HG03280 (cell line): ENCODE measurements at regions not wholly inside any gene's neighbourhood (a gene's known extent, or its start where the extent isn't known, plus 50 kb on each side); places are given as distances from the start of the nearest gene placed in this dataset.
"Not testable (repeated sequence)": the region's sequence is repeated elsewhere in the genome, so short reads cannot be mapped to it uniquely, and the experiment has no call there.

Source experiments
- ATAC-seq: cut with Tn5 transposase; IDR thresholded peaks from one replicate; pipeline ENCODE4 v1.9.1; 2021; ENCODE audit warnings: mild to moderate bottlenecking, moderate library complexity; ENCODE audit not compliant: unreplicated experiment

DNA sequence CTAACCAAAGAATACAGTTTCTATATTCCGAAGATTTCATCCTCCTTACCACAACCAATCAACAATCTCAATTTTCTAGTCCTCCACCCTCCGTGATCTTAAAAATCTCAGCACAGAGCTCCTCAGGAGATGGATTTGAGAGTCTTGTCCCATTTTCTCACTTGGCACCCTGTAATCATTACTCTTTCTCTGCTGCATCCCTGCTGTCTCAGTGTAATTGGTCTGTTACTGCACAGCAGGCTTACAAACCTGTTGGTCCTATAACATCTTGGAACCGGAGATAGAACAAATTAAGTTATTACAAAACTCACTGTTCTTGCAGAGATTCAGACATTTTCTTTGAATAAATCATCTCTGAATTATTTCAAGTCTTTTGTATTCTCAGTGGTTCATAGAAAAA lies 1227.2 kb downstream of the JRKL start:
- ATAC-seq: no peak

- no peak for ATAC-seq
These were observed 1230.2 kb downstream of the JRKL start for GRCh38 chr11:97620007-97620406.

- no peak for ATAC-seq
These were observed 1231.5 kb downstream of the JRKL start for GRCh38 chr11:97621282-97621681.

DNA sequence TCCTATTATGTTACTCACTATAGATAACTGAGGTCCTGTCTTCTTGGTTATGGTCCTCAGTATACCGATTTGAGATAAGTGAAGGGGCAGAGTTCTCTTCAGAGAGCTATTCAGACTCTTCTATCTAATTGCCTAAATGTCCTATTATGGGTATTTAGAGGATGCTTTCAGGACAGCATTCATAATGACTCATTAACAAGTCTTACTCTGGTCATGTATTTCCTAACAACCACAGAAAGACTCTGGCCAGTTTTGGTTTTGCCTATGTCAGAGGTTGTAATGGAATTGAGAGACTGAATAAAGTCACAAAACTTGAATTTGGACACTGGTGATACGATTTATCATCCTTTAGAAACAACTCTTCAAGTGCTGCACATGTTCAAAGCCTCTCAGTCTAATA lies 1233.0 kb downstream of the JRKL start:
- ATAC-seq: no peak

- ATAC-seq: not testable (repeated sequence)
These were observed 1246.9 kb downstream of the JRKL start for GRCh38 chr11:97636741-97637140.

DNA sequence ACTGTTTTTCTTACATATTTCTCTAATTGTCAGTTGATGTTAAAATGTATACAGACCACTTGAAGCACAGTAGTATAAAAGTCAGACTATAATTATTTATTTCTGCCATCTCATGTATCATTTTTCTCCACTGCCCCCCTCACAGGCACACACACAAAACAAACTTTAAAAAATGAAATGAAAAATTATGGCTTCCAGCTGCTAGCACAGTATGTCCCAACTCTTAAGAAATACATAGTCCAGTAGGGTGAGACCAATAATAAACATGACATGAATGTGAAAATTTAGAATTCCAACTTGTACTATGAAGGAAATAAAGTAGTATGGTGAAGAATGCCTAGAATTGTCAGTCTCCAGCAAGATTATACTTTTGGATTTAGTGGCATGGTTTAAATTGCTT lies 1247.9 kb downstream of the JRKL start:
- ATAC-seq: no peak

- no peak for ATAC-seq
These were observed 1248.9 kb downstream of the JRKL start for GRCh38 chr11:97638641-97639224.

DNA sequence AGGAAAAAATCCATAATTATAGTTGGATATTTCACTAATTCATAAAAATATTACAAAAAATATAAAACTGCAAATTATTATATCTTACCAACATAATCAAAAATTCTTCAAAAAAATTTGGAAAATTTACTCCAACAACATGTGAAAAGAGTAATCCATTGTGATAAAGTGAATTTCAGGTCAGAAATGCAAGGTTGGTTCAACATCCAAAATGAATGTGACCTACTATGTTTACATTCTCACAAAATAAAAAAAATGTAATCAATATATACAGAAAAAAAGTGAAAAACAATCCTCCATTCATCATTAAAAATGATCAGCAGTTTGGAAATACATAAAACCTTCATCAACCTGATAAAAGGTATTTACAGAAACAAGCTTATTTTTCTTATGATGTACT lies 1252.2 kb downstream of the JRKL start:
- ATAC-seq: no peak

- no peak for ATAC-seq
These were observed 1255.9 kb downstream of the JRKL start for GRCh38 chr11:97645736-97646135.

DNA sequence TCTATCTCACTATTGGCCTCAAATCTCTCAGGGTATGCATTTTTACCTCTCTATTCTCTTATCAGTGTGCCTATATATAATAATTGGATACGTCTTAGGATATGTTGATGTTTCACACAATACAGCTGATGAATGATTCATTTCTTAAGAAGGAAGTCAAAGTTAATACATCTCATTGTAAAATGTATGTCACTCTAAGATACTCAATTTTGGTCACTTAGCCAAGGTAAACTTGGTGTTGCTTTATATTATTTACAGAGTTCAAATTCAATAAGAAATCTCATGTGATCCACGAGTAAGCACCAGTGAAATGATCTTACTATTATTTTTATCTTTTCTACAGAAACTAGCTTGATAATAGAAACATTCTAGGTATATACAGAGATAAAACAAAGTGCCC lies 1266.5 kb downstream of the JRKL start:
- ATAC-seq: no peak

GRCh38 chr11:97657852-97658251 lies 1268.0 kb downstream of the JRKL start:
- ATAC-seq: no peak

DNA sequence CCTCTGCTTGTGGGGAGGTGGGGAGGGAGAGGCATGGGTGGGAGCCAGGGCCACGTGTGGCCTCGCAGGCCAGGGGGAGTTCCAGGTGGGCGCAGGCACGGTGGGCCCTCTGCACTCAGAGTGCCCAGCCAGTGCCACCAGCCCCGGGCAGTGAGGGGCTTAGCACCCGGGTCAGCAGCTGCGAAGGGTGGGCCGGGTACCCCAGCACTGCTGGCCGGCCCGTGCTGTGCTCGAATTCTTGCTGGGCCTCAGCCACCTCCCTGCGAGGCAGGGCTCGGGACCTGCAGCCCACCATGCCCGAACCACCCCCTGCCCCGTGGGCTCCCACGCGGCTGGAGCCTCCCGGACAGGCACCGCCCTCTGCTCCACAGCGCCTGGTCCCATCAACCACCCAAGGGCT lies 1277.2 kb downstream of the JRKL start:
- ATAC-seq: no peak

DNA sequence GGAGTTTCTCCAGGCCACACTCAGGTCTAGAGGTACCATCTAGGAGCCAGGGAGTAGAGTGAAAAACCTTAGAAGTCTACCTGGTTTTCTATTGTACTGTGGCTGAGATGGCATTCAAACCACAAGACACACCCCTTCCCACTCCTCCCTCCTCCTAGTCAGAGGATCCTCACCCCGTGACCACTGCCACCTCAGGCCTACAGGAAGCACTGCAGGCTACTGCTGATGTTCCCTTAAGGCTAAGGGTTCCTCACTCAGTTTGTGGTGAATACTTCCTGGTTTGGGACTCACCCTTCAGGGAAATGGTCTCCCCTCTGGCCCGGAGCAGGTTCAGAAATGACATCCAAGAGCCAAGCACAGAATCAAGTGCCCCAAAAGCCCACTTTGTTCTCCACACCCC lies 1293.9 kb downstream of the JRKL start:
- ATAC-seq: no peak

DNA sequence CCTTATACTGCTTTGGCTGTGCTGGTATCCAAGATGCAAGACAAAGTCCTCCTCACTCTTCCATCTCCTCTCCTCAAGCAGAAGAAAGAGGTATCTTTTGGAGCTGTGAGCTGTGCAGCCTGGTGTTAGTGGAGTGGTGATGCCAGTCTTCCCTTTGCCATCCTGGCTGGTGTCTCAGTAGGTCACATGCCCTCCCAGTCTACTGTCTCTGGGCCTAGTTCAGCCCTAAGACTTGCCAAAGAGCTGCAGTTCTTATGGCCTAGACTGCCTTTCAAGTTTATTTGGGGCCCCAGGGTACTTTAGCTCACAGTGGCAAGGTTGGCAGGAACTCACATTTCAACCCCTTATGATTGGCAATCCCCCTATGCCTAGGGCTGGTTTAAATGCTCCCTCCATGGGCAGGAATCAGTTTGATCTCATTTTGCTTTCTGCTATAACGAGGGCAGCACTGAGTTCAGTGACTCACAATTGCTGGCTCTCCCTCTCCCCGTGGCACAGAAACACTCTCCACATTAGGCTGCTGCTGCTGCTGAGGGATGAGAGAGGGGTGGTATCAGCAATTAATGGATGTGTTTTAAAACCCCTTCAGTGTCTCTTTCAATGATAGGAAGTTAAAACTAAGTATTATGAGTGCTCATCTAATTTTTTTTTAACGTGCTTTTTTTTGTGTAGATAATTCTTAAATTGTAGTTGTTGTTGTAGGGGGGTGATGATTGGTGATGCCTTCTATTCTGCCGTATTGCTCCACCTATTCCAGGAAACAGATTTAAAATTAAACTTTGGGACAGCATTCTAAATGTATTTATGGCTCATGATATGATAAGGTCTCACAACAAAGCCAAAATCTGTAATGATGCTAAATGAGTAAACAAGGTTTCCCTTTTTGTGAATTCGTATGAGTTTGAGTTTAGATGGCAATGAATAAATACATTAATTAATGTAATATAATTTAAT lies 1295.0 kb downstream of the JRKL start:
- no peak for ATAC-seq

- no peak for ATAC-seq
These were observed 1295.9 kb downstream of the JRKL start for GRCh38 chr11:97685695-97686094.

DNA sequence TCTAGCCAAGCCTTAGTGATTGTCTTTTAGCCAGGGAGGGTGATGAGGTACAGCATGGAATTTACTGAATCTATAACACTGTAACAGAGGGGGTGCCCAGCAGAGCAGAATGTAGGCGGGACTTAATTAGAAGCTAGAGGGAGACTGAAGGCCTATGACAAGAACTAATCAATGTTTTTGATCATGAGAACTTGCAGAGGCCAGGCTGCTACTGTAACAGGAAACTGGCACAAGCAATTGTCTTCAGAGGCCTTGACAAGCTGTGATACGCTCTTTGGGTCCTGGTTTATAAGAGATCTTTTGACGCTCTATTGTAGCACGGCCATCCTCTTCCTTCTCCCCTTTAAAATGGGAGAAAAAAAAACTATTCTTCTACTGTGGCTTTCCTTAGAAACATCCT lies 1297.3 kb downstream of the JRKL start:
- no peak for ATAC-seq

- ATAC-seq: no peak
These were observed 1301.2 kb downstream of the JRKL start for GRCh38 chr11:97691061-97691460.

DNA sequence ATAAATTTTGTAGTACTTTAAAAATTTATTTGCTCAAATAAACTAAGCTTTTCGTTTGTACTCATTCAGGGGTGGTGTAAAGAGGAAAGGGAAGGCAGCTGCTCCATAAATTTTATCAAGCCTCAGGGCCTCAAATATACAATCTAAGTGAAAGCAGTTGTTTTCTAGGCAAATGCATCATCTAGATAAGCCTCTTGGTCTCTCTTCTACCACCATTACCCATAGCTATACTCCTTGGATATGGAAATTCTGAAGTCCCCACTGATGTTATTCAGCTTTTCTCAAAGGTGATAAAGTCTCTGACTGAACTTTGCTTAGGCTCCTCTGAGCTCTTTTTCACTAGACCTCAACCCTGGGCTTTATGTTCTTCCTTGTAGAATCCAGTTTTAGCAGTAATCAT lies 1313.1 kb downstream of the JRKL start:
- ATAC-seq: no peak

DNA sequence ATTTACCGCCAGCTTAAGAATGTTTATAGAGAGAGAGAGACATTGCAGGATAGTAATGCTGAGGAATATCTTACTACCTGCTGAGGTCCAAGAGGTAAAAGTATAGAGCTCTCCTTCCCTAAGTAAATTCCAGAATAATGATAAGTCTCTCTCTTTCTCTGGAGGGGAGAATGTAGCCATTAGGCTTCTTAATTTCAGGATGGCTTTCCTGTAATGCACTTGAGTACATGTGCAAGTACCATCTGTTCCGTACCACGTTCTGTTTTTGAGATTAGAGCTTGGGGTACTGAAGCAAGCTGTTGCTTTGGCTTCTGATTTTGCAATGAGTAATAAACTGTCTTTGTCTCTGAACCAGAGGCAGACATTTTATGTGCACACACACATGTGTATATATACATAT lies 1314.0 kb downstream of the JRKL start:
- ATAC-seq: no peak

DNA sequence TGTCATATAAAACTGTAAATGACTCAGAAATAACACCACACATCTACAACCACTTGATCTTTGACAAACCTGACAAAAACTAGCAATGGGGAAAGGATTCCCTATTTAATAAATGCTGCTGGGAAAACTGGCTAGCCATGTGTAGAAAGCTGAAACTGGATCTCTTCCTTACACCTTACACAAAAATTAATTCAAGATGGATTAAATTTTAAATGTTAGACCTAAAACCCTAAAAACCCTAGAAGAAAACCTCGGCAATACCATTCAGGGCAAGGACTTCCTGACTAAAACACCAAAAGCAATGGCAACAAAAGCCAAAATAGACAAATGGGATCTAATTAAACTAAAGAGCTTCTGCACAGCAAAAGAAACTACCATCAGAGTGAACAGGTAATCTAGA lies 1315.3 kb upstream of the CNTN5 start:
- not testable (repeated sequence) for ATAC-seq

DNA sequence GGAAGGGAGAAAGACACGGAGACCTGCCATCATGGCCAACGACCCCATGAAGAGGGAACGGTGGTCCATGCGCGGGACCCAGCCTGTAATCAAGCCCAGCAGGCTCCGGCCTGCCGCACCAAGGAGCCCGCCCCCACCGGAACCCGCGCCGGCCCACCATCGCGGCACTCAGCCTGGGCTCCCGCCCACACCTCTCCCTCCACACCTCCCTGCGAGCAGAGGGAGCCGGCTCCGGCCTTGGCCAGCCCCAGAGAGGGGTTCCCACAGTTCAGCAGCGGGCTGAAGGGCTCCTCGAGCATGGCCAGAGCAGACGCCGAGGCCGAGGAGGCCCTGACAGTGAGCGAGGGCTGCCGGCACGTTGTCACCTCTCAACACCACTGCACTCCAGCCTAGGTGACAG lies 1302.8 kb upstream of the CNTN5 start:
- no peak for ATAC-seq

DNA sequence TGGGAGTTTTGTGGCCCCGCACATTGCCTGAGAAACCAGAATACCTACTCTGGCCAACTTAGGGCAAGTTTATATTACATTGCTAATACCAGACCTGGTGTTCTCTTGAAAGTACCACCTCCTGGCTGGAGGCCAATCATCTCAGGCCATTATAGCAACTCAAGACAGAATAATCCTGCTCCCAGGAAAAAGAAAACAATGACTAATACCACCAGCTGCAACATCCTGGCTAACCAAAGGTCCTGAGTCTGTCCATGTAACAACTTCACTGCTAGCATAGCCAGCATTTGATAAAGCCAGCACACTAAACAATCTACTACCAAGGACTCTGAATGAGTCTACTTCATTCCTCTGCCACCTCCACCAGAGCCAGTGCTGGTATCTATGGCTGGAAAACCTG lies 1298.7 kb upstream of the CNTN5 start:
- ATAC-seq: no peak
